Central memory CD8-positive, alpha-beta T cell (primary cell): ENCODE measurements at regions not wholly inside any gene's neighbourhood (a gene's known extent, or its start where the extent isn't known, plus 50 kb on each side); places are given as distances from the start of the nearest gene placed in this dataset.
"Not testable (repeated sequence)": the region's sequence is repeated elsewhere in the genome, so short reads cannot be mapped to it uniquely, and the experiment has no call there.

ENCODE experiments used
- ATAC-seq: fragments of 150-1000 bp; cut with Tn5 transposase; replicated peaks from 2 replicates; pipeline ENCODE4 v1.10.0; 2022; ENCODE audit warnings: mild to moderate bottlenecking, moderate FRiP score, moderate number of reproducible peaks; ENCODE audit not compliant: poor library complexity, severe bottlenecking; ENCODE audit errors: extremely low read depth
- DNase-seq, 2 donors: peaks; one replicate each; pipeline ENCODE4 v3.0.0; 2021; ENCODE audit warnings: low spot score in 2 of 2
- H3K27ac Mint-ChIP-seq: one replicate; pipeline ENCODE4 v1.8.0; 2022; ENCODE audit warnings: low read depth, mild to moderate bottlenecking, moderate library complexity, mixed read lengths
- H3K27me3 Mint-ChIP-seq: one replicate; pipeline ENCODE4 v1.8.0; 2022; ENCODE audit warnings: mixed read lengths
- H3K36me3 Mint-ChIP-seq: one replicate; pipeline ENCODE4 v1.8.0; 2022; ENCODE audit warnings: mild to moderate bottlenecking, moderate library complexity, mixed read lengths; ENCODE audit not compliant: insufficient read depth
- H3K4me1 Mint-ChIP-seq: one replicate; pipeline ENCODE4 v1.8.0; 2022; ENCODE audit warnings: mixed read lengths
- H3K4me3 Mint-ChIP-seq: one replicate; pipeline ENCODE4 v1.8.0; 2022; ENCODE audit warnings: mild to moderate bottlenecking, moderate library complexity, mixed read lengths
- H3K9me3 Mint-ChIP-seq: one replicate; pipeline ENCODE4 v1.8.0; 2022; ENCODE audit warnings: mixed read lengths

DNA sequence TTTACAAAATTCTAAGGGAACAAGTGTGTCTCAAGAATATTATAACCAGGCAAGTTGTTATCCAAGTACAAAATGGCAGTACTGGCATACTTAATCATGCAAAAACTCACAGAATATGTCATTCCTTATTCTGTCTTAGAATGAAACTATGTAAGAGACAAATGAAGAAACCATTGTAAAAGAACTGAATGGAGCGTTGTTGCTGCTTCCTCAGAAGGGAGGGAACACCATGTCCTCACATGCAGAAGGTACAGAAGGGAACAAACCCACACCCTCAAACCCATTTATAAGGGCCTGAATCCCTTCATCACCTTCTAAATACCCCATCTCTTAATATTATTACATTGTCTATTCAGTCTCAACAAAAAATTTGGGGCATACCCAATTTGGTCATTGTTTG is 960.0 kb downstream of the LTN1 start:
- H3K27me3 Mint-ChIP-seq, ATAC-seq, H3K27ac Mint-ChIP-seq, H3K36me3 Mint-ChIP-seq, DNase-seq, H3K4me3 Mint-ChIP-seq, H3K4me1 Mint-ChIP-seq: not testable (repeated sequence)
- H3K9me3 Mint-ChIP-seq: peaks cover 14% of the 10 kb centered on the region

DNA sequence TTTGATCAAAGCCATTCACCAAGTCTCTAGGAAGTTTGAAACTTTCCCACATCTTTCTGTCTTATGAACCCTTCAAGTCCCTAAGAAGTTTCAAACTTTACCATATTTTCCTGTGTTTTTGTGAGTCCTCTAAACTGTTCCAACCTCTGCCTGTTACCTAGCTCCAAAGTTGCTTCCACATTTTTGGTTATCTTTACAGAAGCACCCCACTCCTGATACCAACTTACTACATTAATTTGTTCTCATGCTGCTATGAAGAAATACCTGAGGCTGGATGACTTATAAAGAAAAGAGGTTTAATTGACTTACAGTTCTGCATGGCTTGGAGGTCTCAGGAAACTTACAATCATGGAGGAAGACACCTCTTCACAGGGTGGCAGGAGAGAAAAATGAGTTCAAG is 961.6 kb downstream of the LTN1 start:
- H3K36me3 Mint-ChIP-seq, H3K4me1 Mint-ChIP-seq, H3K27me3 Mint-ChIP-seq, H3K4me3 Mint-ChIP-seq, ATAC-seq, DNase-seq, H3K27ac Mint-ChIP-seq: not testable (repeated sequence)
- H3K9me3 Mint-ChIP-seq: peaks cover 14% of the 10 kb centered on the region

DNA sequence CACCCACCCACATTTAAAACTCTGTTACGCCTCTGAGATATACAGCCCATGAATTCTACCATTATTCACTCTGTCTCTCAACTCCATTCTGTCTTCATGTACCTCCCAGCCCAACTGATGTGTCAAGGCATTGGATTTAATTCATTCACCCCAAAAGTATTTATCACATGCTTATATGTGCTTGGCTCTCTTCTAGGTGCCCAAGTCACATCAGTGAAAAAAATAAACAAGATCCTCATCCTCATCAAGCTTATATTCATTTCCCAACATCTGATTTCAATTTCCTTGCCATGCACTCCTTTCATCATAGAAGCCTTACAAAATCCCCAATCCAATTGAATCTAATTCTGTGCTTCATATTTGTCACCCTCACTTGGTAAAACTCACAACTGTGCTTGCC is 967.6 kb downstream of the LTN1 start:
- DNase-seq (no peak), ATAC-seq (no peak)
- Mint-ChIP-seq H3K36me3 (no peaks in the 10 kb centered on the region), H3K4me3 (no peak overlapping the region), H3K9me3 (peaks cover 5% of the 10 kb centered on the region), H3K4me1 (no peaks in the 10 kb centered on the region), H3K27ac (no peak overlapping the region), H3K27me3 (no peaks in the 10 kb centered on the region)

DNA sequence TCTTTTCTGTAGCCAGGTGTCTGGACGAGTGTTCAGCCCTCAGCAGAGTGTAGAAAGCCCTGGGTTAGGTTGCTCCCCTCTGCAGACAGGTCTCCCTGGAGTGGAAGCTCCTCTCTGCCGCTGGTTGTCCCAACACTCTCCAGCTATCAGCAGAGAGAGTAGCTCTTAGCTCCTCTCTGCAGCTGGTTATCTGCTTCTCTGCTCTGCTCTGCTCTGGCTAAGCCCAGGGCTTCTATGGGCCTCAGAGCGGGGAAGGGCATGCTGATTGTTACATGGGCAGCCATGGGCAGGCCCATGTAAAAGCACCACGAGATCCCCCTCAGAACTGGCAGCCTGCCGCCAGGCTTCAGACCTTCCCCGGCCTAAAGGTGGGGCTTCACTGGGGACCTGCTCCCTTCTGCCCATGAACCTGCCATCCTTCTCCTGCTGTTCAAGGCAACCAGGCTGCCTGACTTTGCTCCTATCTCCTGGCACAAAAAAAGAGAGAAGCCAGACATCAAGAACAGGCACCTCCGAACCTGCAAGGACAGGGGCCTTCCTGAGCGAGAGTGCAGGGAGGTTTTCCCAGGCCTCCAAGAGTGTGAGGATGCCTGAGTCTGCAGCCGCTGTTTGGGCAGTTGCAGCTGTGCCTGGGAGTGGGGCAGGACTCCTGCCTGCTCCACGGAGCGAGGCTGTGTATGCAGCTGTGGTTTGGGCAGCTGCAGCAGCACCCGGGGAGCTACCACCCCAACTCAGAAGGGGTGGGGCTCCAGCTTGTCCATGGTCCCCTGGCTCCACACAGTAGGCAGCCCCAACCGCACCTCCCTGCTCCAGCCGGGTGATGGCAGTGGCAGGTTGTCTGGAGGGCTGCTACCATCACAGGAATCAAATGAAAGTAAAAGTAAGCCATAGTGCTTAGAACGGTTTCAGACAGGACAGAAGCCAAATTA is 973.7 kb downstream of the LTN1 start:
- no peaks in the 10 kb centered on the region for H3K36me3 Mint-ChIP-seq
- H3K27me3 Mint-ChIP-seq: no peaks in the 10 kb centered on the region
- ATAC-seq: no peak
- no peak overlapping the region for H3K27ac Mint-ChIP-seq
- no peak overlapping the region for H3K4me3 Mint-ChIP-seq
- no peaks in the 10 kb centered on the region for H3K9me3 Mint-ChIP-seq
- DNase-seq: no peak
- H3K4me1 Mint-ChIP-seq: no peaks in the 10 kb centered on the region

DNA sequence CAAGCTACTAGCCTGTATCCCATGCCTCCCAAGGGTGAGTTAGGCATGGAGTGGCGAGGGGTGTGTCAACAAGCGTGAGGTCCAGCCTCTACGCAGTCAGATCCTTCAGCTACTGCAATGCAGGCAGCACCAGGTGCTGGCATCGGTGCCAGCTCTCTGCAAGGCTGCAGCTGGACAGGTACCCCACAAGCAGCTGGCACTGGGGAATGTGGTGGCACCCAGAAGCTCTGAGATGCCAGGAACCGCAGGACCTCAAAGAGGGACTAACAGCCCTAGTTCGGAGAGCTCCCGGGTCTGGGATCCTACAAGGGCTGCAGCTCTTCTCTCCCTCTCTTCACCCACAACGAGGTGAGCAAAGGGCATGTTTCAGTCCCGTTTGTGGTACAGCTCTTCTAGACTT is 974.5 kb downstream of the LTN1 start:
- Mint-ChIP-seq H3K36me3 (no peaks in the 10 kb centered on the region), H3K4me3 (no peak overlapping the region), H3K4me1 (no peaks in the 10 kb centered on the region), H3K27ac (no peak overlapping the region), H3K27me3 (no peaks in the 10 kb centered on the region), H3K9me3 (no peaks in the 10 kb centered on the region)
- DNase-seq: no peak
- ATAC-seq: no peak

DNA sequence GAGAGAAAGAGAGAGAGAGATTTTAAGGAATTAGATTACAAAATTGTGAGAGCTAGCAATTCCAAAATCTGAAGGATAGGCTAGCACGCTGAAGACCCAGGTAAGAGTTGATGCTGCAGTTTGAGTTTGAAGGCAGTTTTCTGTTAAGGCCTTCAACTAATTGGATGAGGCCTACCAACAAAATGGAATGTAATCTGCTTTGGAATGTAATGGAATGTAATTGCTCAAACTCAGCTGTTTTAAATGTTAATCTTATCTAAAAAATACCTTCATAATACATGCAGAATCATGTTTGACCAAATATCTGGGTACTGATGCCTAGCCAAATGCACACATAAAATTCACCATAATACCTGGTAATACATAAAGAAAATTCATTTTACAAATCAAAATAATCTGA is 976.1 kb downstream of the LTN1 start:
- H3K9me3 Mint-ChIP-seq: no peaks in the 10 kb centered on the region
- no peak overlapping the region for H3K4me3 Mint-ChIP-seq
- no peak for ATAC-seq

DNA sequence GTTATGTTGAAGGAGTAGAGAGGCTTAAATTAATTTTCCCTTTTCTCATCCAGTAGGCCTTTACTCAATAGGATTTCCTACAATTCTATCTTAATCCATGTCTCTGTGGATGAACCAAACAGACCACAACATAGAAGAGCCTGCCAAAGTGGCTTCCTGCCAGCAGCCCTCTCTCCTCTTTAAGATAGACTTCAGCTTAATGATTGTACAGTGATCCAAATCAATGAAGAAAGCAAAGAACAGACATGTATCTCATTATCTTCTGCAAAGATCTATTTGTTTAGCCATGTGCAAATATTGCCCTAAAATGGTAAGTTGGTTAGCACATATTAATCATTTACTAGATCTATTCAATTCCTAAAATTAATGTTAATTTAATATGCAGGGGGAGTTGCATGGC is 979.6 kb downstream of the LTN1 start:
- H3K27ac Mint-ChIP-seq, H3K4me3 Mint-ChIP-seq, H3K36me3 Mint-ChIP-seq, ATAC-seq, H3K9me3 Mint-ChIP-seq, H3K27me3 Mint-ChIP-seq, DNase-seq, H3K4me1 Mint-ChIP-seq: not testable (repeated sequence)

More for the DNA sequence above, 976.1 kb downstream of the LTN1 start:
- H3K27ac Mint-ChIP-seq: no peak overlapping the region
- no peak for DNase-seq
- H3K36me3 Mint-ChIP-seq: no peaks in the 10 kb centered on the region
- no peaks in the 10 kb centered on the region for H3K27me3 Mint-ChIP-seq
- H3K4me1 Mint-ChIP-seq: no peaks in the 10 kb centered on the region

DNA sequence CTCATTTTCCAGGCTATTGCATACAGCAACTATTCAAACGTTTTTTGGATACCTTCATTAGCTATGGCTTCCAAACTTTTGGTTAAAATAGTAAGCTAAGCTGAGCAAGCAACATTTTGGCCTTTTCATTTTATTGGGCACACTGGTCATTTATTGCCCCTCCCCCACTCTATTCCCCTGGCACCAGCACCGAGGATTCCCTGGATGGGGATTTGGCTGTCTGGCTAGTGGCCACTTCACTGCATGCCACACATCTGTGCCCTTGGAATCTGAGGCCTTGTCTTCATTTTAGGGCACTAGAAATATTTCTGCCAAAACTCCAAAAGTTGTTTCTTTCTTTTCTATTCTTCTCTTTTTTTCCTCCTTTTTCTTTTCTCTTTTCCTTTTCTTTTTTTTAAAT is 980.7 kb downstream of the LTN1 start:
- not testable (repeated sequence) for H3K4me1 Mint-ChIP-seq, DNase-seq, H3K27me3 Mint-ChIP-seq, H3K36me3 Mint-ChIP-seq, H3K9me3 Mint-ChIP-seq, ATAC-seq, H3K4me3 Mint-ChIP-seq, H3K27ac Mint-ChIP-seq

DNA sequence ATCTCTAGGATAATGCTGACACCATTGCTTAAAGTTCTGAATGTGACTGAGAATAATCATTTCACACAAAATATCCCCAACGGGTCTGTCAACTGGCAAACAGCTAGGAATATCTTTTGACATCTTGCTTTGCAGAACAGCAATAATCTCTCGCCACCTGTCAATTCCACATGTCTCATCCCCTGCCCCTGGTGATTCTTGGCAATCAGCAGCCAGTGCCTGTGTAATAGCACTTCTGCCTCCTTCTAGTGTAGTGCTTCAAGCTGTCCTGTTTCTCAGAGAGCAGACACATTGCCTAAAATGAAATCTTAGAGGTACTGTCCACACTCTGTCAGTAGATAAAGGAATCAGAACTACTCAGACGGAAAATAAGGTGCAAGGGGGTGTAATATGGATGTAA is 984.4 kb downstream of the LTN1 start:
- not testable (repeated sequence) for ATAC-seq, H3K4me3 Mint-ChIP-seq, H3K4me1 Mint-ChIP-seq, H3K27me3 Mint-ChIP-seq, H3K36me3 Mint-ChIP-seq, DNase-seq, H3K9me3 Mint-ChIP-seq, H3K27ac Mint-ChIP-seq

DNA sequence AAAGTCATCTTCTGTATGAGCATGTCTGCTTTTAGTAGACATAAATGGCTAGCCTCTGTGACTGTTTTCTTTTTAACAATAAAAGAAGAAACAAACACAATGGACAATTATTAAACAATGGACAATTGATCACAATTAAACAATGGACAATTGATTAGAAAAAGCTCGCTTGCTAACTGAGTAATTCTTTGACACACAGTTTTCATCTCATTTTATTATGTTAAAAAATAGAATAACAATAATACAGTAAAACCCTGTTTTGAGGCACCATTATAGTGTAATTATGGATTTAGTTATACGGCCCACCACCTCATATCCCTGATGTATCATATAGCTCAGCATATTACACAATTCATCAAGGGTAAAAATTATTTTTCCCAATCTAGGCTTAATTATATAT is 989.0 kb downstream of the LTN1 start:
- H3K9me3 Mint-ChIP-seq, H3K4me3 Mint-ChIP-seq, H3K36me3 Mint-ChIP-seq, H3K27ac Mint-ChIP-seq, DNase-seq, H3K4me1 Mint-ChIP-seq, H3K27me3 Mint-ChIP-seq, ATAC-seq: not testable (repeated sequence)

DNA sequence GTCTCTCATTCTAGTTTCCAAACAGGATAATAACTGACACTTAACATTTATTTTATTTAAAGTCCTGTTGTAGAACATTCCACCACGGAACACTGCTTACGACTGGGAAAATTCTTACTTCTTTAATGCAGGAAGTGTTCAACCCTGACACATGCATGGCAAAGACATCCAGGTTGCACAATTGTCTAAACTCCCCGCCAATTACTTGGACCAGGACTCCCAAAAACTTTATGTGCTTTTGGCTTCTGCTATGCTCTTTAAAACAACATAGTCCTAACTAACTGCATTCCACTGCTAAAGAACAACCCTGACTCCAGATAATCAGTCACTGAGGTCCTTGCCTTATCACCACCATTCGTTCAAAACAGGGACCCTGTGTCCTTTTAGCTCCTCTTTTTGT is 995.8 kb downstream of the LTN1 start:
- not testable (repeated sequence) for ATAC-seq, H3K27me3 Mint-ChIP-seq, H3K36me3 Mint-ChIP-seq, H3K4me3 Mint-ChIP-seq, H3K9me3 Mint-ChIP-seq, H3K4me1 Mint-ChIP-seq, DNase-seq, H3K27ac Mint-ChIP-seq

DNA sequence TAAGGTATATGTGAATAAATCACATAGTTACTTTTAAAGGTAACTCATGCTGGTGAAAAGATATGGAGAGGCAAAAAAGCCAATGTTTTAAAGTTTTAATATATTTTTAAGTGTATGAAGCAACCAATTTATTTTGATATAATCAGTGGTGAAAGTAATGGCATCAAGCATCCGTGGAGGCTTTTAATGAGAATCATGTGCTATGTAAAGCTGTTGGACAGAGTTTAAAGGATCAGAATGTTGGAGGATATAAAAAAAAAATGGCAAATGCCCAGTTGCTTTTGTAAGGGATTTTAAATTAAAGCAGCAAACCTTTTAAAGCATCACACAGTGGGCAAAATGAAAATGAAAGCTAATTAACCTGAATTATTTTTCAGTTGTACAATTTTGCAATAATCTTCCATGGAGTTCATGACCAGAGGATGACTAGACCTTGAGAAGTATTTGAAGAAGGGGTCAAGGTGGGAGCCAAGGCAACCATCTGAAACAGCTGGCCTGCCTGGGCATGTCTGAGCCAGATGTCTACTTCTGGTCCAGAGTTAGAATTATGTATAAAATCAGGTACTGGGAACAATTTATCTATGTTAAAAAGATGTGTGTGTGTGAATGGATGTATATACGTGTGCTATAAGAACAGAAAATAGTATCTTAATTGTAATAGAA is 1007.9 kb downstream of the LTN1 start:
- not testable (repeated sequence) for H3K9me3 Mint-ChIP-seq, H3K36me3 Mint-ChIP-seq, H3K4me3 Mint-ChIP-seq, ATAC-seq, H3K27me3 Mint-ChIP-seq, DNase-seq, H3K4me1 Mint-ChIP-seq, H3K27ac Mint-ChIP-seq

DNA sequence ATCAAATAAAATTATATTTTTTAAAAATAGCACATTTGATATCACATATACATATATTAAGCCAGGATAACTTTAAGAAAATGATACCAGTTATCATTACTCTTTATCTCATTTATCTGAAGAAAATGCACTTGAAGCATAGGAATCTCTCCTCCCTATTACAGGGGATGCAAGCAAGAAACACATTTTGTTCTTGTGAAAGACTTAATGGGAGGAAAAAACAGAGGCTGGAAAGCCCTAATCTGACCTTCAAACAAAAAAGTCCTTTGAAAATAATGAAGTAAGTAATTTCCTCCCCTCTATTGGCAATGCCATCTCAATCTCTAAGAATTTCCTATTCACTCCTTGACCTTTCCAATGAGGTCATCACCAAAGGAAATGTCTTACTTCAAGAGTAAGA is 1012.6 kb upstream of the ADAMTS5 start:
- not testable (repeated sequence) for H3K4me1 Mint-ChIP-seq, H3K4me3 Mint-ChIP-seq, DNase-seq, H3K27me3 Mint-ChIP-seq, H3K9me3 Mint-ChIP-seq, H3K27ac Mint-ChIP-seq, H3K36me3 Mint-ChIP-seq, ATAC-seq
